ENCODE measurements at regions not wholly inside any gene's neighbourhood (a gene's known extent, or its start where the extent isn't known, plus 50 kb on each side); places are given as distances from the start of the nearest gene placed in this dataset.

- no peaks in the 10 kb centered on the region for H3K79me2 ChIP-seq (ENCODE audit: control insufficient read depth, insufficient read depth, low read length)
- ChIA-PET POLR2A (no interaction called here), CTCF (no interaction called here)
- H3K27me3 ChIP-seq (replicated peaks in 1 of 4; ENCODE audit: control extremely low read depth in 1 of 4, control insufficient read depth in 3 of 4, insufficient read depth in 4 of 4, low read length in 3 of 4), result no peaks in the 10 kb centered on the region
- H3K9me3 Mint-ChIP-seq (ENCODE audit: insufficient read depth), result no peaks in the 10 kb centered on the region
- 100% methylated on average over 1 of the region's 2 CpGs for WGBS (ENCODE audit: insufficient coverage)
- ATAC-seq (ENCODE audit: low read depth) (no peak), DNase-seq (no peak)
- H3K27ac Mint-ChIP-seq, result no peak overlapping the region
- no peaks in the 10 kb centered on the region for H3K36me3 ChIP-seq (replicated peaks in 1 of 2; ENCODE audit: control extremely low read depth in 1 of 2, control insufficient read depth in 1 of 2, extremely low read depth in 1 of 2, insufficient read depth in 2 of 2, low read length in 1 of 2)
- no peaks in the 10 kb centered on the region for H3K9me3 ChIP-seq (ENCODE audit: control extremely low read depth in 1 of 3, control insufficient read depth in 2 of 3, insufficient read depth in 1 of 3, low read length in 2 of 3)
- H3K4me1 Mint-ChIP-seq, result peaks cover 3% of the 10 kb centered on the region
- H2AFZ ChIP-seq (ENCODE audit: insufficient read depth, low read depth, low read length, poor library complexity, severe bottlenecking), result no peak overlapping the region
- TF ChIP-seq CTCF (IDR thresholded peaks at IDR 0.05) (no peak), EZH2 (IDR thresholded peaks at IDR 0.05; ENCODE audit: borderline replicate concordance, insufficient read depth, low read depth, low read length, poor library complexity, severe bottlenecking) (no peak)
- H4K20me1 ChIP-seq (ENCODE audit: control insufficient read depth, insufficient read depth, low read length, poor library complexity, severe bottlenecking), result no peaks in the 10 kb centered on the region
- no peak overlapping the region for H3K27ac ChIP-seq (ENCODE audit: low read length in 2 of 2)
- no peak overlapping the region for H3K4me2 ChIP-seq (replicated peaks; ENCODE audit: low read depth, low read length, poor library complexity, severe bottlenecking)
- no peaks in the 10 kb centered on the region for H3K27me3 Mint-ChIP-seq
- H3K4me3 Mint-ChIP-seq, result no peak overlapping the region
- H3K4me1 ChIP-seq (ENCODE audit: control insufficient read depth in 2 of 2, insufficient read depth in 2 of 2, low read length in 2 of 2), result no peaks in the 10 kb centered on the region
- intact Hi-C loops (cut with micrococcal nuclease), result no loop called here
- no peak overlapping the region for H3K9ac ChIP-seq (ENCODE audit: low read length)
- no peak overlapping the region for H3K4me3 ChIP-seq (ENCODE audit: control extremely low read depth in 1 of 5, extremely low read depth in 1 of 5, insufficient read depth in 1 of 5, low read depth in 2 of 5, low read length in 4 of 5)
Observed at GRCh38 chr1:119225831-119226230, 85.4 kb upstream of the WARS2 start.

GRCh38 chr1:119226321-119226720, 85.9 kb upstream of the WARS2 start:
- Mint-ChIP-seq H3K9me3 (ENCODE audit: insufficient read depth) (no peaks in the 10 kb centered on the region), H3K4me3 (no peak overlapping the region), H3K27ac (no peak overlapping the region), H3K4me1 (peaks cover 3% of the 10 kb centered on the region), H3K27me3 (no peaks in the 10 kb centered on the region)
- no peak for TF ChIP-seq EZH2 (IDR thresholded peaks at IDR 0.05; ENCODE audit: borderline replicate concordance, insufficient read depth, low read depth, low read length, poor library complexity, severe bottlenecking)
- no peak for TF ChIP-seq CTCF (IDR thresholded peaks at IDR 0.05)
- Histone ChIP-seq H4K20me1 (ENCODE audit: control insufficient read depth, insufficient read depth, low read length, poor library complexity, severe bottlenecking) (no peaks in the 10 kb centered on the region), H3K9ac (ENCODE audit: low read length) (no peak overlapping the region), H3K79me2 (ENCODE audit: control insufficient read depth, insufficient read depth, low read length) (no peaks in the 10 kb centered on the region), H3K9me3 (ENCODE audit: control extremely low read depth in 1 of 3, control insufficient read depth in 2 of 3, insufficient read depth in 1 of 3, low read length in 2 of 3) (no peaks in the 10 kb centered on the region), H2AFZ (ENCODE audit: insufficient read depth, low read depth, low read length, poor library complexity, severe bottlenecking) (no peak overlapping the region), H3K27me3 (replicated peaks in 1 of 4; ENCODE audit: control extremely low read depth in 1 of 4, control insufficient read depth in 3 of 4, insufficient read depth in 4 of 4, low read length in 3 of 4) (no peaks in the 10 kb centered on the region), H3K4me3 (ENCODE audit: control extremely low read depth in 1 of 5, extremely low read depth in 1 of 5, insufficient read depth in 1 of 5, low read depth in 2 of 5, low read length in 4 of 5) (no peak overlapping the region), H3K4me1 (ENCODE audit: control insufficient read depth in 2 of 2, insufficient read depth in 2 of 2, low read length in 2 of 2) (no peaks in the 10 kb centered on the region), H3K36me3 (replicated peaks in 1 of 2; ENCODE audit: control extremely low read depth in 1 of 2, control insufficient read depth in 1 of 2, extremely low read depth in 1 of 2, insufficient read depth in 2 of 2, low read length in 1 of 2) (no peaks in the 10 kb centered on the region), H3K4me2 (replicated peaks; ENCODE audit: low read depth, low read length, poor library complexity, severe bottlenecking) (no peak overlapping the region), H3K27ac (ENCODE audit: low read length in 2 of 2) (no peak overlapping the region)
- ChIA-PET POLR2A (no interaction called here), CTCF (no interaction called here)
- intact Hi-C loops (cut with micrococcal nuclease), result no loop called here
- DNase-seq (no peak), ATAC-seq (ENCODE audit: low read depth) (no peak)
- no CpG with 5 or more reads among the region's 1 CpG for WGBS (ENCODE audit: insufficient coverage)

All from B cell (primary cell).